Stimulated activated CD4-positive, alpha-beta T cell treated with anti-CD3 and anti-CD28 coated beads, Interleukin-4, amount 100 ng/mL, for 48 hours (primary cell): ENCODE measurements at regions not wholly inside any gene's neighbourhood (a gene's known extent, or its start where the extent isn't known, plus 50 kb on each side); places are given as distances from the start of the nearest gene placed in this dataset.

Source experiments
- DNase-seq, 2 donors: peaks; one replicate each; pipeline ENCODE4 v3.0.0-alpha.2; 2020; ENCODE audit warnings: low read depth in 2 of 2

DNA sequence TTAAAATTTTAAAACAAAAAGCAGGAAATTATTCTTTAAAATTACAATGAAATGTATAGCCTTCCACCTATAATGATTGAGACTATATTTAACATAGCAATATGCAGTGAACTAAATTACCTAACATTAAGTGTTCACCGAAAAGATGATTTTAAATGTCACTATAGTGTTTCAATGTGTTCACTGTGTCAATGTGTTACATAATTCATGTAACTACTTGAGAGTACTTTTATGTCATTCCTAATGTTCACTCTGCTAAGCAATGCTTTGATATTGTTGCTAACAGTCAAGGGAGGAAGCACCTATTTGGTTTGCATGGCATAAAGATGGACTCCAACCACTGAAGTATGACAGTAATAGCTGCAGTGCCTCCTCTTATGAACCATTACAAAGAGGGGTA, 629.8 kb upstream of the C9orf72 start:
- DNase-seq, result no peak

DNA sequence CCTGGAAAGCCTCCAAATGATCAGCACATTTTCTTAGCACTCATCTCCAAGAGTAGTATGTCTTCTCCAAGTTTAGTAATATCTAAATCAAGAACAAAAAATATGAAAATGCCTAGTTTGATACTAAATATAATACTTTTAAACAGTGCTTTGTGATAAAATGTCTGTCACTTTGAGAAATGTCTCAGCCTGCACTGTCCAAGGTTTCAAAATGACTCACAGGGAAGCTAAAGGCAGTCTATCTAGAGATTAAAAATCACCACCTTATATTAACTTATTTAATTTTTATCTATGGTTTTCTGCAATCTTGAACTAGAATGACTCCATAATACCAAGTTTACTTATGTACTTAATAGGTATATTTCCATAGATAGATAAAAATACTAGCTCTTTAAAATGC, 633.0 kb upstream of the C9orf72 start:
- DNase-seq, result no peak

DNA sequence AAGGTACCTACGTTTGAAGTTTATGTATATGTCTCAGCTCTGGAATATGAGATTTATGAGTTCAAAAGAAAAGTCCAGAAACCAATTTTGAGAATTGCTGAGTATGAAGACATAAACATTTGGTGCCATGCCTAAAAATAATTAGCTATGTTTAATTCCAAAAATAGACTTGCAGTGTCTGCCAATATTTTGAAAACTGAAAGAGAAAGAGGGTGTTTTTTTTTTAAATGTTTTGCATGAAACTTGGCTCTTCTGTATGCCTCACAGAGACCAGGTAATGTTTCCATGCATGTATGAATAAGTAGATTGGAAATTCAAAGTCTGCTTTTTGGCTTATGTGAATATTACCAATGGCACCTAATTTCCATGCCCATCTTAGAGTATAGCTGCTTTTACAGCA, 634.4 kb upstream of the C9orf72 start:
- DNase-seq, result no peak

DNA sequence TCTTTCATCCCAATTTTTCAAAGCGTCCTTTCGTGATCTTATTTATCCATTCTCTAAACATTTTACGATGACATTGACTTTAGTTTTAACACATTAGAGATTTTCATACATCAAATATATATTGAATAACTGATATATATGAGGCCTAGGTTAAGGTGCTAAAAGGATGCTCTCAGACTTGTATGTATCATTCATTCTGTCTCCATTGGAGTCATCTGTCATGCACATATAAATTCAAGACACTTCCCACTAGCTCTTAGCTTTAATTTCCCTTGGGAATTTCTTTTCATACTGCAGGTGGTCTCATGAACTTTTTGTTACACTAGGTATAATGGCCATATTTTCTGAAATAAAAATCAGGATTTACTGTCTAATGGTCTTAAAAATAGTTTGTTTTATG, 635.8 kb upstream of the C9orf72 start:
- DNase-seq, result no peak

DNA sequence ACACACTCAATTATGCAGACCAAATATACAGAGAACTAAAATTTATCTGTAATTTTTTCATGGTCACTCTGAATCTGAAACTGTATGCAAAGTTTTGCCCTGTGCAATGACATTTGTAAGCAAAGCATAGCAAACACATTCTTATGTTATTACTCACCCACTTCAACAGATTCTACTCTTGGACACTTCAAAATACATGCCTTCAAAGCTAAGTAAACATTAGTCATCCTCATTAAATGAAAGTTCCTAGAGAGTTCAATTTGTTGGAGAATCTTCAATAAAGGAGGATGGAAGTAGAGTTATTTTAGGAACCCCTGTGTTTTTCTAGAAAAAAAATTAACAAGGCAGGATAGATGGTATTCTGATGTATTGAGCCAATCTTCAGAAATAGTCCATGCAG, 639.7 kb upstream of the C9orf72 start:
- DNase-seq, result no peak

DNA sequence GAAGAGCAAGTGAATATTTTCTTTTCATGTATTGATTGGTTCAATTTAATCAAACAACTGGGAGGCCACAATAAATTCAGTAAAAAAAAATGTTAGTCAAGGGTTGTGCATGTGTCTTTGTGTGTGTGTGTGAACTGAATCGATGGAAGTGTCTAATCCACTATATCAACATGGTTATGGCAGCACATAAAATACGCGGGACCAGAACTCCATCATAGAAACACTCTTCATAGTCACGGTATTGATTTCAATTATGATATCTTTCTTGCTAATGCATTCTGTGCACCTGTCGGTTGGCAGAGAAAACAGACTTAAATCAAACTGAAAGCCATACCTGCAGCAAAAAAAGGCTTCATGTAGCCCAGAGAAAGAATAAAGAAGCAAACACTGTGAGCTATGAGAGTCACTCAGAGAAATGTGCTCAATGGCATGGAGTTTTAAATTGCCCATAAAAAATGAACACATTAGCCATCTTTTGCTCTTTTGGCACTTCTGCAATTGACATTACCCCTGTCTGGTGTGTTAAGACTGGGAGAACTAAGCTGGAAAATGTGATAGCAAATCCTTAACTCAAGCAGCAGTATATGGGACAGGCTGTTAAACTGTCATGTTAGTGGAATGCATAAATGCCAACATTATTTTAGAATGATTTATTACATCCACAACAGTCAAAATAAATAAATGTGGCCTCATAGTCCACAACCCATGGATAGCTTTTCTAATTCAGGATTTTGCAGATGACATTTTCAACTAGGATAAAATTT, 642.4 kb upstream of the C9orf72 start:
- no peak for DNase-seq

DNA sequence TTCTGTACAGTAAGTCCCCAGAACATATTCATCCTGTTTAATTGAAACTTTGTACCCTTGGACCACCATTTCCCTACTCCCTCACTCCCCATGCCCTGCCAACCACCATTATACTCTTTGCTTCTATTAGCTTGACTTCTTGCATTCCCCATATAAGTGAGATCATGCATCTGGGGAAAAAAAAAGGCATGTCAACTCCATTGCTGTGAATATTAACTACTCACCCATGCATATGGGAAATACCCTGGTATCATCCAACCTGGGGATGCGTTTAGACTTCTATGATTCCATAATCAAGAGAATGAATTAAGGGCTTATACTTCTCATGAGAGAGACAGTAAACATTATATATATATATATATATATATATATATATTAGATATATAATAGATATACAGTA, 659.4 kb upstream of the C9orf72 start:
- DNase-seq, result no peak

DNA sequence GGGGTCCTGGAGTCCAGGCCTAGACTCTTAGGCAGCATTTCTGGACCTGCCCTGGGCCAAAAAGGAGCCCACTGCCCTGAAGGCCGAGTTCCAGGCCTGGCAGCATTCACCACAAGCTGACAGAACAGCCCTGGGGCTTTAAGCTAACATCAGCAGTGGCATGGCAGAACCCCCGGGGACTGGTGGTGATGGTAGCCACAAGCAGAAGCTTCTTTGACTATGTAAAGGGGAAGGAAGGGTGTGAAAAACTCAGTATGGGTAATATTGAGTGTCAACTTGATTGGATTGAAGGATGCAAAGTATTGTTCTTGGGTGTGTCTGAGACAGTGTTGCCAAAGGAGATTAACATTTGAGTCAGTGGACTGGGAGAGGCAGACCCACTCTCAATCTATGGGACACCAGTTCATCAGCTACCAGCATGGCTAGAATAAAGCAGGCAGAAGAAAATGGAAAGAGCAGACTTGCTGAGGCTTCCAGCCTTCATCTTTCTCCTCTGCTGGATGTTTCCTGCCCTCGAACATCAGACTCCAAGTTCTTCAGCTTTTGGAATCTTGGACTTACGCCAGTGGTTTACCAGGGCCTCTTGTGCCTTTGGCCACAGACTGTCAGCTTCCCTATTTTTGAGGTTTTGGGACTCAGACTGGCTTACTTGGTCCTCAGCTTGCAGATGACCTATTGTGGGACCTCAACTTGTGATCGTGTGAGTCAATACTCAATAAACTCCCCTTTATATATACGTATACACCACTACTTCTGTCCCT, 661.0 kb upstream of the C9orf72 start:
- DNase-seq, result no peak

DNA sequence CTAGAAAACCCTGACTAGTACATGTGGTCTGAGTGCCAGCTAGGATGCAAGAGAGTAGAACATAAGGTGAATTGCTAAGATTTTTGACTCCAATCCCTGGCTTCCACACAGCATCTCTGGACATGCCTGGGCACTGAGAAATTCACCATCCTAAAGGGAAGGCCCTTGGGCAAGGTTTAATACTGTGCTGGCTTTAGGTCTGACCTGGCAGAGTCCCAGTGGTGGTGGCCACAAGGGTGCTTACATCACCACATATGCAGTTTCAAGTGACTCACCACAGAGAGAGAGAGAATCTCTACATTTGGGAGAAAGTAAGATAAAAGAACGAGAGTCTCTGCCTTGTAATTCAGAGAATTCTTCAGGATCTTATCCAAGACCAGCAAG, 661.6 kb upstream of the C9orf72 start:
- no peak for DNase-seq

DNA sequence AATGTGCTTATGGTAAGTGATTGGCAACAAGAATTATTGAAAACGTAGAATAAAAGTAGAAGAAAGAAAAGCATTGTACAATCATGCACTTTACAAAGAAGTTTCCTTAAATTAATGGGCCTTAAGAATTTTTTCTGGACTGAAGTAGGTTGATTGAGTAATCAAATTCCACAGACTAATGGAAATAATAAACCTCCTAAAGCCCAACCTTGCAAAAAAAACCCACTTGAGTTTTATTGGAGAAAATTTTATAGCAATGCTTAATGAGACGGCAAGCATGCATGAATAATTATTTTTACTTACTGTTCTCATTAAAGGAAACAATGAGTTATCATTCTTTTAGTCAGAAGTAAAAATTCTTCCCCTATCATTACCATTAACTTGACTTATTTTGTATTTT, 676.1 kb upstream of the C9orf72 start:
- DNase-seq, result no peak

DNA sequence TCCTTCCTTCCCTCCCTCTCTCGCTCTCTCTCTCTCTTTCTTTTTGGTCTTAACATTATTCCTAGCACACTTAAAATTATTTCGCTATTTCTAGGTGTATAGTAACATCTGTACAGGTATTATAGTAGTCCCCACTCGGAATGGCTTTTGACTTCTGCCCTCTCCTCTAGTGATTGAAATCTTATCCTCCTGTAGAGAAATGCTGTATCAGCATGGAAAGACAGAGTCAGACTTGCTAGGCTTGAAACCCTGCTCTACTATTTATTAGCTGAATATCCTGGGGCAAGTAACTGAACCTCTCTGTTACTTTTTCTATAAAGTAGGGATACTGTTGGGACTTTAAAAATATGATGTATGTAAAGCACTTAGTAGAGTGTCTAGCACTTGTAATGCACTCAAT, 681.9 kb upstream of the C9orf72 start:
- no peak for DNase-seq

DNA sequence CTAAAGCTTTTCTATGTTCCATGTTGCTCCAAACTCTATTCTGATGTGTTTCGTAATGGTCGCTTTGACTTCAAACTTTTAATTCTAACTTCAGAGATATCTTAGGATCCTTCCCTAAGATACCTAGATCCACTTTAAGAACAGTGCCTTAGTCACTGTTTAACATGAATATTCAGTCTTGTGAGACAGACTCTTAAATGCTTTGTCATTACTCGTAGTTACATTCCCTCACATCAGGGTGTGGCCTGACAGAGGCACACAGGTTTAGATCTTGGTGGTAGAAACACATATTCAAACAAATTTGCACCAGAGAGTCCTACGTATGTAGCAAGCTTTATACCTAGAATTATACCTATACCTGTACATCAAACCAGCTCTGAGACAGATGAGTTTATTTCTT, 687.0 kb upstream of the C9orf72 start:
- no peak for DNase-seq

DNA sequence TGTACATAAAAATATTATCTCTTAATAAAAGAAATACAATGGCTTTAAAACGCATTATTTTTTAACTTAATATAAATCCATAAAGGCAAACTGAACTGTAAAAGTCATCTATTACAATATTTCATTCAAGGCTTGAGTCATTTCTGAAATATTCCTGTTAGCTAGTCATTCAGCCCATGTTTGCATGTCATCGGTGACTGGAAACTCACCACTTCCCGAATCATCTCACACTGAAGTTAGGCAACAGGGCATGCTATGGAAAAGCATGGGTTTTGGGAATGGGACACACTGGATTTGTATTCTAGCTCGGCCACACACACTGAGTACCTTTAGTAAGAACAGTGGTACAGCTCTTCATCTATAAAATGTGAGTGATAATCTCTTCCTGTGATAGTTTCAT, 691.1 kb upstream of the C9orf72 start:
- DNase-seq, result no peak

DNA sequence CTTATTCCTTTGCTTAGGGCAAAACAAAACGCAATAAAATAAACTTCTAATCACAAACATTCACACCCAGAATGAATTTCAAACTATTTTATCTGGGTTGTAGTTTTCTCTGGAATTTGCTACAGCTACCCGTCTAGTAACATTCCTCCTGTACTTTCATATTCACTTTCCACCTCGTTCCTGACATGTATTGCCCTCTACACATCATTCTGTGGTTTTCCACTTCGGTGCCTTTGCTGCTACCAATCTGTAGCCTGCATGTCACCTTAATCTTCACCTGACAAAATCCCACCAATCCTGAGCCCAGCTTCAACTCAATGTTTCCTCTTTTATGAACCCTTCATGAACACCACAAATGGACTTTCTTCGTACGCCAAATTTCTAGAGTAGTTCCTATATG, 694.1 kb upstream of the C9orf72 start:
- DNase-seq, result no peak

DNA sequence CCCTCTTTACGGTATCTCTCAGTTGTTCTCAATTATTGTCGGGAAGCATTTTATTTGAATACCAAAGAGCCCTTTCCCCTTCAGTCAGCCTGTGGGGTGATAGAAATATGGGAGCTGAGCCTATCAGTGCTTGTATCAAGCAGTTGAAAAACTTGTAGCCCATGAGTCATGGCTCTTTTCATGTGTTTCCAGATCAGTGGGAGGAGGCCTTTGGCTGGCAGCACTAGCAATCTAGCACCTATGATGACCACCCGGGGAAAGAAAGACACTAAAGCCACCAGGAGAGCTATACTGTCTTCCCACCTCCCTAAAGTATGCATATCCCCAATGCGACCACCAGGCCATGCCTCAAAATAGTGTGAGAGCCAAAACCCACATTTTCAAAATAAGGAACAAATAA, 696.9 kb upstream of the C9orf72 start:
- no peak for DNase-seq

DNA sequence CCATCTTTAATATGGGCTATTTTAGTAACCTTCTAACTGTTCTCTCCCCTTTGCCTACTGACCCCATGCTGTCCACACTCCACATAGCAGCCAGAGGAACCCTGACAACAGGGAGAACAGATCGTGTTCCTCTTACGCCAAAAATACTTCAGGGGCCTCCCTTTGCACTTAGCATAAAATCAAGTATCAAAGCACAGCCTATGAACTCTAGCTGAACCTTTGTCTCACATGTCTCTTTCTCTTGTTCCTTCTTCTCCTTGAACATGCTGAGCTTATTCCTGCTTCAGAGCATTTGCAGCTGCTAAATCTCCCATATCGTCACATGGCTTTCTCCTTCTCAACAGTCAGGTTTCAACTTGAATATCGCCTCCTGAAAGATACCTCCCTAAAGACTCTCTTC, 698.8 kb upstream of the C9orf72 start:
- no peak for DNase-seq

DNA sequence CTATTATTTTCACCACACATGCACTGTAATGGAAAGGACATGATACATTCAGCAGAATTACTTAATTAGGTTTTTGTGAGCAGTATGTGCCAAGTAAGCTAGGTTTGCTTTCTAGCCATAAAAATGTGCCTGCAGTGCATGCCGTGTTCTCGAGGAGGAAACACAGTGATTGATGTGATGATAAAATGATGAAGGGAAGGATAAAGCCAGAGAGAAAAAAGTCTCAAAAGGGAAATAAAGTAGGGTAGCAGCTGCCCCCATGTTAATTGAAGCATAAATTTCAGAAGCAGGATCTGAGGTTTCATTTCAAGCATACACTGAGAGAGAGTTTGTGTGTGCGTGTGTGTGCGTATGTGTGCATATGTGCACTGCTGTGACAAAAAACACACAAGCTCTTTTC, 714.2 kb upstream of the C9orf72 start:
- no peak for DNase-seq

DNA sequence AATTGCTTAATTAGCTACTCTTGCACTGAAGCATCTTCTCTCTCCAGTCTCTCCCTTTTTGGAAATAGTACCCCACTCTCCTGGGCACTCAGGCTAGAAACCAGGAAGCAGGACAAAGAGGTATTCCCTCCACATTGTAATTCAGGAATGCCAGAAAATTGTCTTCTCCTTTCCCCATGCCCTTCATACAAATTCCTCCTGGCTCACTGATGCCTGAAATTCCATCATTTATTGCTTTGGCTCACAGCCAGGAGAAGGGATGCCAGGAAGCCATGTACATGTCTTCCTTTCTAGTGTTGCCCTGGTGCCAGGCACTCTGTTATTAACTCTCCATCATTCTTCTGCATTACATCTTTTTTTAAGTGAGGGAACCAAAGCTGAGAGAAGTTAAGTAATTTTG, 716.5 kb upstream of the C9orf72 start:
- DNase-seq, result no peak

DNA sequence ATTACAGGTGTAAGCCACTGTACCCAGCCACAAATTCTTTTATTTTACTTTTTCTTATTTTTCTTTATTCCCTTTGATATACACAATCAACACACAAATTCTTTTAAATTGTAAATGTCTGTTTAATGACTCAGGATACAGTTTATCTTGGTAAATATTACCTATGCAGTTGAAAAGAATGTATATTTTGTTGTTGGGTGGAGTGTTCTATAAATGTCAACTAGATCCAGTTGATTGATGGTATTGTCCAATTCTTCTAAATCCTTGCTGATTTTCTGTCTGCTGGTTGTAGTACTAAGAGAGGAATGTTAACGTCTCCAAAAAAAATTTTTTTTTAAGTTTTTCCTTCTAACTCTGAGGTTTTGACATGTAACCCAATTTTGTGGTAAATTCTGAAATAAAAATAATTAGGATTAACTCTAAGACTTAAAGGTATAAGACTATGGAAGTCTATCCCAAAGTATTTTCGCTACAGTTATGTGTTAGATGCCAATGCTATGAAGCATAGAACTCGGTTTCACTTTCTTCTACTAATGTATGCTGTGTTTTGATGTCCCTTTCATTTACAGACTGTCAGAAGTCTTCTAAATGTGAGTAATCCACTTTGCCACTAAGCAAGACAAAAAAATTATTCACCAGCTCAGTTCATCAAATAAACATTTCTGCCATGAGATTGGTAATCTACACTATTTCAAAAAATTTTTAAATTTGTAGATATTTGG, 720.2 kb upstream of the C9orf72 start:
- DNase-seq, result no peak

DNA sequence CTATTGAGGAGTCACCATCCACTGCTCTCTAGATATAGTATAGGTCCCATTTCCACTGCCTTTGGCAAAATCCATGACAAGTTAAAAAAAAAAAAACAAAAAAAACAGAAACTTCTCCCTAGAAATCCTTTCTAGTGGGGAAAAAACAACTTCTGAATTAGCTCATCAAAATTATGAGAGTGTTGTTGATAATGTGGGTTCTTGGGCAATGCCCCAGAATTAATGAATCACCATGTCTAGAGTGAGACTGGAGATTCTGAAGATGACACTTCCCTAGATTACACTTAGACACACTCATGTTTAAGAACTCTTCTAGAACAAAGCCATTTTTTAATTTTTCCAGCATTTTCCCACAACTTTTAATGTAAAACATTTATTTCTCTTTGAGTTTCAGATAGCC, 728.0 kb upstream of the C9orf72 start:
- DNase-seq, result no peak

DNA sequence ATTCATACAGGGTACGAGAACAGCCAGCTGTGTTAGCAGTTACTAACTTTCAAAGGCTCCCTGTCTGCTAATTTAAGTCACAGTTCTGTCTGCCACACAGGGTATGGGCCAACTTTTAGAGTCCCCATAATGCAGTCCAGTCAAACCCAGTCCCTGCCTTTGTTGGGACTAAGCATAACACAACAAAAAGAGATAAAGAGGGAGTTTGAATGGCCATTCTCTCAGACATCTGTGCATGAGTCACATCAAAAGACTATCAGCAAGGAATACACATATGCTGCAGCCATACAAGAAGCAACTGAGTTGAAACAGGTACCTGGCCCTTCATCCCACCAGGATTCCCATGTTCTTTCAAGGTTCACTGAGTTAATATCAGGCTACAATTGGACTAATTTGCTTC, 744.5 kb upstream of the C9orf72 start:
- DNase-seq, result no peak

DNA sequence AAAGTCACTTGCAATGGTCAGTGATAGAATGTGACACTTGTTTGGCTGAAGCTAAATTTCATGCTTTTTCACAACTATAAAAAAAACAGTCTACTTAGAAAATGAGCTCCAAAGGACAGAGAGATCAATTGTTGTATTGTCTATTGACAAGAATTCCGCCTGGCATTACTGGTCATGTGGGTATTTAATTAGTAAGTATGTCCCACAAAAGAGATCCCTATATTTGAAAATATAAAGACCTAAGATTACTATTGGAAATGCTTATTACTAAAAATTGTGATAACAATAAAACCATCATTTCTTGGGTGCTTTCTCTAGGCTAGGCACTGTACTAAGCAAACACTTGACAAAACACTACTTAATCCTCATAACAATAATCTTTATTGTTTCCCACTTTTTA, 745.2 kb upstream of the C9orf72 start:
- DNase-seq, result no peak

DNA sequence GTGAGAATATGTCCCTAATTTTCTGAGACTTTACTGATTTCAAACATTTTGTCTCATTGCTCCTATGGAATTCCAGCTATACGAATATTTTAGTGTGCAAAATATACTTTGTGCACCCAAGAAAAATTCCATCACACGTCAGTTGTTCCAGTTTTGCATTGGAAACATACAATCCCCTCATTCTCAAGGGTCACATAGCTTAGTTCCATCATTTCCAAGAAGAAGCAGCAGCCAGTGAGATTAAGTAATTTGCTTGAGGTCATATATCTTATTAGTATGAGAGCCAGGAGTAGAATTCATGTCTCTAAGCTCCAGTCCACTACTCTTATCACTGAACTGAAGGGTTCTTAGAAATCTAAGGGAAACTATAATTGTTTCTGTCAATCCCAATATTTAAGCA, 746.7 kb upstream of the C9orf72 start:
- DNase-seq, result no peak
